ENCODE measurements at regions not wholly inside any gene's neighbourhood (a gene's known extent, or its start where the extent isn't known, plus 50 kb on each side); places are given as distances from the start of the nearest gene placed in this dataset.

DNA sequence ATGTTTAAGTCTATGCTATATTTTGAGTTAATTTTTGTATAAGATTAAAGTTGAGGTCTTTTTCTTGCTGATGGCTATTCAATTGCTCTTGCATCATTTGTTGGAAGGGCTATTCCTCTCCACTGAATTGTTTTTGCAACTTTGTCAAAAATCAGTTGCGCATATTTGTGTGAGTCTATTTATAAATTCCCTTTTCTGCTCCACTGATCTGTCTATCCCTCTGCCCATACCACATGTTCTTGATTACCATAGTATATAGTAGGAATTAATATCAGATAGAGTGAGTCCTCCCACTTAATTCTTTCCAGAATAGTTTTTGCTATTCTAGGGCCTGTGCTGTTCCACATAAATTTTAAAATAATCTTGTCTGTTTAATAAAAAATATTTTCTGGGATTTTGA, 152.4 kb upstream of the ADCY1 start:
- no peaks in the 10 kb centered on the region for H3F3A ChIP-seq (ENCODE audit: insufficient read depth, low read length, poor library complexity, severe bottlenecking)
- H3K9me3 ChIP-seq (ENCODE audit: low read length), result no peaks in the 10 kb centered on the region
- TF ChIP-seq SMC3 (conservative IDR thresholded peaks at IDR 0.05; ENCODE audit: poor library complexity), result no peak
- TF ChIP-seq EP300 (conservative IDR thresholded peaks at IDR 0.05; ENCODE audit: poor library complexity, severe bottlenecking), result no peak
- no peak for TF ChIP-seq EZH2 (IDR thresholded peaks at IDR 0.05; ENCODE audit: borderline replicate concordance, insufficient read depth, low read length, poor library complexity, severe bottlenecking)
- no peak for TF ChIP-seq TAF1 (IDR thresholded peaks at IDR 0.05; ENCODE audit: low read depth)
- TF ChIP-seq RAD21 (conservative IDR thresholded peaks at IDR 0.05), result no peak
- TF ChIP-seq MXI1 (conservative IDR thresholded peaks at IDR 0.05; ENCODE audit: poor library complexity, severe bottlenecking), result no peak
- no peak for TF ChIP-seq POLR2AphosphoS5 (IDR thresholded peaks at IDR 0.05)
- TF ChIP-seq, protein P1, sequence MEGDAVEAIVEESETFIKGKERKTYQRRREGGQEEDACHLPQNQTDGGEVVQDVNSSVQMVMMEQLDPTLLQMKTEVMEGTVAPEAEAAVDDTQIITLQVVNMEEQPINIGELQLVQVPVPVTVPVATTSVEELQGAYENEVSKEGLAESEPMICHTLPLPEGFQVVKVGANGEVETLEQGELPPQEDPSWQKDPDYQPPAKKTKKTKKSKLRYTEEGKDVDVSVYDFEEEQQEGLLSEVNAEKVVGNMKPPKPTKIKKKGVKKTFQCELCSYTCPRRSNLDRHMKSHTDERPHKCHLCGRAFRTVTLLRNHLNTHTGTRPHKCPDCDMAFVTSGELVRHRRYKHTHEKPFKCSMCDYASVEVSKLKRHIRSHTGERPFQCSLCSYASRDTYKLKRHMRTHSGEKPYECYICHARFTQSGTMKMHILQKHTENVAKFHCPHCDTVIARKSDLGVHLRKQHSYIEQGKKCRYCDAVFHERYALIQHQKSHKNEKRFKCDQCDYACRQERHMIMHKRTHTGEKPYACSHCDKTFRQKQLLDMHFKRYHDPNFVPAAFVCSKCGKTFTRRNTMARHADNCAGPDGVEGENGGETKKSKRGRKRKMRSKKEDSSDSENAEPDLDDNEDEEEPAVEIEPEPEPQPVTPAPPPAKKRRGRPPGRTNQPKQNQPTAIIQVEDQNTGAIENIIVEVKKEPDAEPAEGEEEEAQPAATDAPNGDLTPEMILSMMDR (IDR thresholded peaks at IDR 0.05; ENCODE audit: poor library complexity, severe bottlenecking), result no peak
- TF ChIP-seq, protein P2, sequence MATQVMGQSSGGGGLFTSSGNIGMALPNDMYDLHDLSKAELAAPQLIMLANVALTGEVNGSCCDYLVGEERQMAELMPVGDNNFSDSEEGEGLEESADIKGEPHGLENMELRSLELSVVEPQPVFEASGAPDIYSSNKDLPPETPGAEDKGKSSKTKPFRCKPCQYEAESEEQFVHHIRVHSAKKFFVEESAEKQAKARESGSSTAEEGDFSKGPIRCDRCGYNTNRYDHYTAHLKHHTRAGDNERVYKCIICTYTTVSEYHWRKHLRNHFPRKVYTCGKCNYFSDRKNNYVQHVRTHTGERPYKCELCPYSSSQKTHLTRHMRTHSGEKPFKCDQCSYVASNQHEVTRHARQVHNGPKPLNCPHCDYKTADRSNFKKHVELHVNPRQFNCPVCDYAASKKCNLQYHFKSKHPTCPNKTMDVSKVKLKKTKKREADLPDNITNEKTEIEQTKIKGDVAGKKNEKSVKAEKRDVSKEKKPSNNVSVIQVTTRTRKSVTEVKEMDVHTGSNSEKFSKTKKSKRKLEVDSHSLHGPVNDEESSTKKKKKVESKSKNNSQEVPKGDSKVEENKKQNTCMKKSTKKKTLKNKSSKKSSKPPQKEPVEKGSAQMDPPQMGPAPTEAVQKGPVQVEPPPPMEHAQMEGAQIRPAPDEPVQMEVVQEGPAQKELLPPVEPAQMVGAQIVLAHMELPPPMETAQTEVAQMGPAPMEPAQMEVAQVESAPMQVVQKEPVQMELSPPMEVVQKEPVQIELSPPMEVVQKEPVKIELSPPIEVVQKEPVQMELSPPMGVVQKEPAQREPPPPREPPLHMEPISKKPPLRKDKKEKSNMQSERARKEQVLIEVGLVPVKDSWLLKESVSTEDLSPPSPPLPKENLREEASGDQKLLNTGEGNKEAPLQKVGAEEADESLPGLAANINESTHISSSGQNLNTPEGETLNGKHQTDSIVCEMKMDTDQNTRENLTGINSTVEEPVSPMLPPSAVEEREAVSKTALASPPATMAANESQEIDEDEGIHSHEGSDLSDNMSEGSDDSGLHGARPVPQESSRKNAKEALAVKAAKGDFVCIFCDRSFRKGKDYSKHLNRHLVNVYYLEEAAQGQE (IDR thresholded peaks at IDR 0.05; ENCODE audit: borderline replicate concordance), result no peak
- no peak overlapping the region for H3K27ac ChIP-seq (ENCODE audit: low read length)
- no peaks in the 10 kb centered on the region for H4K20me1 ChIP-seq (ENCODE audit: insufficient read depth)
- H2AFZ ChIP-seq (ENCODE audit: low read depth, low read length), result no peak overlapping the region
- H3K4me3 ChIP-seq (ENCODE audit: low read length), result no peak overlapping the region
- no peaks in the 10 kb centered on the region for H3K27me3 ChIP-seq (ENCODE audit: insufficient read depth, low read depth, low read length)
- no peaks in the 10 kb centered on the region for H3K79me2 ChIP-seq (replicated peaks; ENCODE audit: insufficient read depth, low read length)
- H3K9ac ChIP-seq (ENCODE audit: low read length), result no peak overlapping the region
- H3K9me2 ChIP-seq (ENCODE audit: insufficient read depth, low read length), result no peaks in the 10 kb centered on the region
- H3K4me2 ChIP-seq (ENCODE audit: low read length), result no peak overlapping the region
- H3K36me3 ChIP-seq (ENCODE audit: insufficient read depth, low read length), result no peaks in the 10 kb centered on the region

DNA sequence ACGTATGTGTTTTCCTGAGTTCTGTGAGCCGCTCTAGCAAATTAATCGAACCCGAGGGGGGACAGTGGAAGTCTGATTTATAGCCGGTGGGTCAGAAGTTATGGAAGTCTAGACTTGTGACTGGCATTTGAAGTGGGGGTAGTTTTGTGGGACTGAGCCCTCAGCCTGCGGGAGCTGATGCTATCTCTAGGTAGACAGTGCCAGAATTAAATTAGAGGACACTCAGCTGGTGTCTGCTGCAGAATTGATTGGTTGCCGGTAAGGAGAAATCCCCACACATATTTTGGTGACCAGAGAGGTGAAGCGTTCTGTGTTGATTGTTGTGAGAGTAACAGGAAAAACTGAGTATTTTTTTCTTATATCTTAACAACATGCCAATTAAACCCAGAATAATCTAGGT, 143.8 kb upstream of the ADCY1 start:
- Histone ChIP-seq H2AFZ (ENCODE audit: low read depth, low read length) (no peak overlapping the region), H4K20me1 (ENCODE audit: insufficient read depth) (no peaks in the 10 kb centered on the region), H3K79me2 (replicated peaks; ENCODE audit: insufficient read depth, low read length) (no peaks in the 10 kb centered on the region), H3F3A (ENCODE audit: insufficient read depth, low read length, poor library complexity, severe bottlenecking) (no peaks in the 10 kb centered on the region), H3K36me3 (ENCODE audit: insufficient read depth, low read length) (no peaks in the 10 kb centered on the region), H3K4me2 (ENCODE audit: low read length) (no peak overlapping the region), H3K27me3 (ENCODE audit: insufficient read depth, low read depth, low read length) (no peaks in the 10 kb centered on the region), H3K9ac (ENCODE audit: low read length) (no peak overlapping the region), H3K4me3 (ENCODE audit: low read length) (no peak overlapping the region), H3K27ac (ENCODE audit: low read length) (no peak overlapping the region), H3K9me2 (ENCODE audit: insufficient read depth, low read length) (no peaks in the 10 kb centered on the region), H3K9me3 (ENCODE audit: low read length) (no peaks in the 10 kb centered on the region)
- TF ChIP-seq POLR2AphosphoS5 (IDR thresholded peaks at IDR 0.05) (no peak), RAD21 (conservative IDR thresholded peaks at IDR 0.05) (no peak), TAF1 (IDR thresholded peaks at IDR 0.05; ENCODE audit: low read depth) (no peak), SMC3 (conservative IDR thresholded peaks at IDR 0.05; ENCODE audit: poor library complexity) (no peak), EZH2 (IDR thresholded peaks at IDR 0.05; ENCODE audit: borderline replicate concordance, insufficient read depth, low read length, poor library complexity, severe bottlenecking) (no peak)

Data from neural cell (in vitro differentiated cells).